ENCODE measurements at regions not wholly inside any gene's neighbourhood (a gene's known extent, or its start where the extent isn't known, plus 50 kb on each side); places are given as distances from the start of the nearest gene placed in this dataset.

- no peak for DNase-seq
Observed at GRCh38 chr22:48351376-48352085, 1476.1 kb downstream of the BRD1 start.

- DNase-seq: no peak
Observed at GRCh38 chr22:48350456-48350855, 1477.2 kb downstream of the BRD1 start.

DNA sequence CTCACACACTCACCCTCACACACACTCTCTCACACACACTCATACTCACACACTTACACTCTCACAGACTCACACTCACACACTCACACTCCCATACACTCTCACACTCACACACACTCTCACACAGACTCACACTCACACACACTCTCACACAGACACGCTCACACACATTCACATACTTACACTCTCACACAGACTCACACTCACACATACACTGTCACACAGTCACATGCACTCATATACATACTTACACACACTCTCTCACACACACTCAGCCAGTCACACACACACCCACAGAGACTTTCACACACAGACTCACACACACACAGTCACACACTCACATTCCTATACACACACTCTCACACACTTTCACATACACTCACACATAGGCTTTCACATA, 1478.8 kb downstream of the BRD1 start:
- DNase-seq: no peak

GRCh38 chr22:48347311-48347710, 1480.4 kb downstream of the BRD1 start:
- no peak for DNase-seq

DNA sequence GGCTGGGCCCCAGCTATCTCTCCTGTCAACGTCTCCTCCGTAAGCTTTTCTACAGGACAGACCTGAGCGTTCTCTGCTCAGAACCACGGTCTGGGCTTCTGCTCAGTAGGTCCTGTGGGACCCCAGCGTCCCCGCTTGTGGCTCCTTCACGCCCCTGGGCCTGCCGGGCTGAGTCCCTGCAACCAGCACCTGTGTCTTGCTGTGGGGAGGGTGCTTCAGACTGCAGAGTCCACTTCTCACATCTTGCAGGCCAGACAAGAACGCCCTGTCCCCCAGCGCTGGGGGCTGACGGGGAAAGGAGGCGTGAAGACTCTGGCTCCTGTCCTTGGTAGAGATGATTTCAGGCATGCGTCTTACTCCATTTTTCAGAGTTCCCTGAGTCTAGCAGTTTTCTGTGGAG, 1480.8 kb downstream of the BRD1 start:
- DNase-seq: no peak

DNA sequence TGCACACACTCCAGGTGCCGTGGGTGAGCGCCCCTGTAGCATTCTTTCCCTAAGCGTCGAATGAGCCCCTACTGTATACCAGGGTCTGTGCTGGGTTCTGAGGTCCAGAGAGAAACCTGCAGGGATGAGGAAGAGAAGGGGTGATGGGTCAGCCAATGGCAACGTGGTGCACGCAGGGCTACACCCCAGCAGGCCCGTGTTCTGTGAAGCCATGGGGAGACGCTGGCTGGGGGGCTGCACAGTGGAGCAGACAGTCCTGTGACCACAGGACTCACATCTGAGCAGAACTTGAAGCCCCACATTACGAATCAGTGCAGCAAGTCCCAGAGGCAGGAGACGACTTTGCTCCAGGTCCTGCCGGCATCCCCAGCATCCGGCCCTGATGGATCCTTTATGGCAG, 1481.4 kb downstream of the BRD1 start:
- DNase-seq: no peak

DNA sequence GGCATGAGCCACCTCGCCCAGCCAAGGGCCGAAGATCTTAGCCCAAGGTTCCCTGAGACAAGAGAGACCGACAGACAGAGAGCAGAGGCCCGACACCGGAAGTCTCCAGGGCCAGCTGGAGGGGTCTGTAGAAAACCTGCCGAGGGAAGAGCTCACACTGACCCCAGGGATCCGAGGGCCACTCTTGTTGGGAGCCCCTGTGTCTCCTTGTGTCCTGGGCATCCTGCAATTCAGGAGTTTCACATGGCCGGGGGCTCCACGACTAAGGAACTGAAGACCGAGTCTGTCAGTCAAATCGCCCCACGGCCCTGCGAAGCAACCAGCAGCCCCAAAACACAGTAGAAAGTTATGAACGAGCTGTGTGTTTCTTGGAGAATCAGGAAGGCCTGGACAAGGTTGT, 1482.0 kb downstream of the BRD1 start:
- DNase-seq: no peak

DNA sequence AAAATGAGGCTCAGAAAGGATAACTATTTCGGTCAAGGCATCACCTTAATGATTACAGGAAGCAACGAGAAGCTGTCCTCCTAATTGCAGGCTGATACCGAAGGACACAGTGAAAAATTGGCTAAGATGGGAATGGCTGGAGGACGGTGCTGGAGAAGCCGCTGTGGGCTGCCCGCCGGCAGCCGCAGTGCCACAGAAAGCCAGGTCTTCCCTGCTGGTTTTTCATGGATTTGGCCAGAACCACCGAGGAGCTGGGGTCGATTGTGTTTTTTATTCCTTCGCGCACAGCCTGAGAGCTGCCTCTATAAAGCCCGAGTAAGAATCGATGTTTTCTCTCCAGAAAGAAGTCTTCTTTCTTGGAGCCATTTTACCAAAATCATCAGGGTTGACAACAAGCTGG, 1484.2 kb downstream of the BRD1 start:
- no peak for DNase-seq

DNA sequence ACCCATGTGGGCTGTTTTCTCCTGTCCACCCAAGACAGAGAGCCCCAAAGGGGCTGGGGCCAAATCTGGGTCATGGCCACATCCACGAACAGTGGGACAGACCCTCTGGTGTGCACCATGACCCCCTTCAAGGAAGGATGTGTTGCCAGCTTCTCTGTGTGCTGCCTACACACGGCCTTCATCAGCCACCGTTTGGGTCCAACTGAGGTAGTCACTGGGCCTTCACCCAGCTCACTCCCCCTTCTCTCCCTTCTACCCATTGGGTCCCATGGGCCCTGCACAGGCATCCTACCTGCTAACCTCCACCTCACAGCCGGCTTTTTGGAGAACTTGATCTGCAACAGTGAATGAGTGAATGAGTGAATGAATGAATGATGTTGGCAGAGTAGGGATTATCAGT, 1484.9 kb downstream of the BRD1 start:
- DNase-seq: no peak

- no peak for DNase-seq
Observed at GRCh38 chr22:48342016-48342415, 1485.7 kb downstream of the BRD1 start.

DNA sequence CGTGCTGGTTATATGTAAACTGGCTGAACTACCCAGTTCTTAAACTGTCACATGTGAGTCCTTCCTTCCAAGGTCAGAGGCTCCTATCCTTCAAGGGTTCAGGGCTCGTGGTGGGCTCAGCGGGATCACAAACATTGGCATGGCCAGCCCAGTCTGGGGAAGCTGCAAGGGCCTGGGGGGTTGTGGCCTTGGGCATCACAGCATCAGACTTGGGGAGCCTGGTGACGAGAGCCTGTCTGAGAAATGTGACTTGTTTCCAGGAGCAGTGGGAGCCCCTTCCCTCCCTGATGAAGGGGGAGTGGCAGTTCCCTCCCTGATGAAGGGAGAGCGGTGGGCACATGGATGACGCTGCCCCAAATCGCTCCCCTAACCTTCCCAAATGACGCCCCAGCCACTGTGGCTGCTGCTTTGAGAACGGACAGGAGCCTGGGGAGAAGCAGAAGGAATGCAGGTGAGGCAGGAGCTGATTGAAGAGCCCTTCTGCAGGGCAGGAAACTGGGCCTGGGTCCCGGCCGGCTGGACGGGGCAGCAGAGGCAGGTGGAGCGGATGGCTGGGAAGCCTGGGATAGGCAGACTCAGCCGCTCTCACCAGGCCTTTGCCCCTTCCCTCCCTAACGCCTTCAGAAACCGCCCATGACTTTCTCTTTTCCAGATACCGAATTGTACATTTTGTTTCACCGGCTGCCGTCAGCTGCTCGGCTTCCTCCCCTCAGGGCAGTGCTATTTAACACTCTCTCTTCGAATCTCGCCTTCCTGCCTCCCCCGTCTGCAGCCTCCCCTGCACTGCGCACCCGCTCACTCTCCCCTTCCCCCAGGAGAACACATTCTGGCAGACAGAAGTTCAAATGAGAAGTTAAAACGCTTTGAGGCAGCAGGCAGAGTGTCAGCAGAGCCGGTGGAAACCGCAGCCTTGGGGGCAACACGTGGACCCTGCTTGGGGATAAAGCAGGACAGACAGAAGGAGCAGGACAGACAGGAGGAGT, 1486.7 kb downstream of the BRD1 start:
- DNase-seq: no peak

GRCh38 chr22:48340191-48340590, 1487.5 kb downstream of the BRD1 start:
- DNase-seq: no peak

DNA sequence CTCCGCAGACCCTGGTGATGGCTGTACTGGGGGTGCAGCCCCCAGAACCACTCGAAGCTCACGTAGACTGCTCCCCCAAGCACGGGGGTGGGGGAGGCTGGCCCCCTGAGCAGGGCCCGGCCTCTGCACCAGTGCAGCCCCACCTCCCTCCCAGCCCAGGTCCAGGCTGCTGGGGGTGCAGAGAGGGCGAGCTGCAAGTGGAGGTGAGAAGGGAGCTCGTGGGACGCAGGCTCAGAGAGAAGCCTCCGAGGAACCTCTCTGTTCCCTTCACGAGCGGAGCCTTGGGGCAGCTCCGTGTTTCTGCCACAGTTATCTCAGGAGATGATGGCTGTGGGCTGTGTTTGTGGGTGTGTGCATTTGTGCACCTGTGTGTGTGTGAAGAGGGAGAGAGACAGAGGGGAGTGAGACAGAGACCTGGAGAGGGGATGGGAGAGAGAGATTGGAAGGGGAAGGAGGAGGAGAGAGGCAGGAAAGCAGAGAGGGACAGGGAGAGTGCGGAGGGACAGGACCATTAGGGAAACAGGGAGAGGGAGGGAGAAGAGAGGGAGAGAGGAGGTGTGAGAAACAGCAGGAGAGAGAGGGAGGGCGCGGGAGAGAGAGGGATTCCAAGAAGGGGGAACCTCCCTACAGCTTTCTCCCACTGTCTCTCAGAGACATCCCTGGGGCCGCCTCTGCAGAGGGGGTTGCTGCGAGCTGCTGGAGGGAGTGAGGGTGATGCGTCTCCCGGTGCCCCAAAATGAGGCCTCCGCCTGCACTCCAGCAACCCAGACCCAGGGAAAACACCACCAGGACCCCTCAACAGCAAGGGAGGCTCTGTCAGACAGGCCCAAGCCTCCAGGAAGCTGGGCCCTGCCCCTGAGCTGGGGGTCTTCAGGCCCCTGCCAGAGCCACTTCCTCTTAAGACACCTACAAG, 1488.6 kb downstream of the BRD1 start:
- DNase-seq: no peak

GRCh38 chr22:48337957-48338792, 1489.5 kb downstream of the BRD1 start:
- DNase-seq: no peak

DNA sequence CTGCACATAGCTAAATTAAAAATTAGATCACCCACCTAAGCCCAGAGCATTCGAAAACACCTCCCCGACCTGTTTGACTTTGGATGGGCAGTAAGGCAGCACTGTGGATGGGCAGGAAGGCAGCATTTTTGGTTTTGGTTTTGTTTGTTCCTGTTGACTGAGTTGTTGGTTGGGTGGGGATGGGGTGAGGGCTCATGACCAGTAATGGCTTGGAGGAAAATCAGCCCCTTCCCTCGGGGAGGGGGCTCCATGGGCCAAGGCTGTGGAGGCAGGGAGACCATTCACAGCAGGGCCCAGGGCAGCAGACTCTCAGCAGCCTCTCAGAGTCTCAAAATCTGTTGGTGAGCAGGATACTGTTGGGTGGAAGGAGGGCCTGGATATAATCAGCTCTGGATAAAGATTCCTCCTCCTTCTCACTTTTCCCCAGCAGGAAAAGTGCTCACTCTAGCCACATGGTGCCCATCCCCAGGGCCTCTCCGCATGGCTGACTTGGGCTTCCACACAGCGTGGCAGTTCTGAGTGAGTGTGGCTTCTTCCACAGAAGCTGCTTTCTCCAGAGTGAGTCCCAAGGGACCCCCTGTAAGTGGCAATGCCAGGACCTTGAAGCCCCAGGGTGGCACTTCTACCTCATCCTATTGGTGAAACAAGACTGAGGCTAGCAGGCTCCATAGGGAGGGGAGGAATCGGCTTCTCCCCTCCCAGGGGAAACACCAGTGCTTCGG, 1491.2 kb downstream of the BRD1 start:
- DNase-seq: no peak

GRCh38 chr22:48335442-48336139, 1492.1 kb downstream of the BRD1 start:
- no peak for DNase-seq

GRCh38 chr22:48334971-48335370, 1492.7 kb downstream of the BRD1 start:
- DNase-seq: no peak

DNA sequence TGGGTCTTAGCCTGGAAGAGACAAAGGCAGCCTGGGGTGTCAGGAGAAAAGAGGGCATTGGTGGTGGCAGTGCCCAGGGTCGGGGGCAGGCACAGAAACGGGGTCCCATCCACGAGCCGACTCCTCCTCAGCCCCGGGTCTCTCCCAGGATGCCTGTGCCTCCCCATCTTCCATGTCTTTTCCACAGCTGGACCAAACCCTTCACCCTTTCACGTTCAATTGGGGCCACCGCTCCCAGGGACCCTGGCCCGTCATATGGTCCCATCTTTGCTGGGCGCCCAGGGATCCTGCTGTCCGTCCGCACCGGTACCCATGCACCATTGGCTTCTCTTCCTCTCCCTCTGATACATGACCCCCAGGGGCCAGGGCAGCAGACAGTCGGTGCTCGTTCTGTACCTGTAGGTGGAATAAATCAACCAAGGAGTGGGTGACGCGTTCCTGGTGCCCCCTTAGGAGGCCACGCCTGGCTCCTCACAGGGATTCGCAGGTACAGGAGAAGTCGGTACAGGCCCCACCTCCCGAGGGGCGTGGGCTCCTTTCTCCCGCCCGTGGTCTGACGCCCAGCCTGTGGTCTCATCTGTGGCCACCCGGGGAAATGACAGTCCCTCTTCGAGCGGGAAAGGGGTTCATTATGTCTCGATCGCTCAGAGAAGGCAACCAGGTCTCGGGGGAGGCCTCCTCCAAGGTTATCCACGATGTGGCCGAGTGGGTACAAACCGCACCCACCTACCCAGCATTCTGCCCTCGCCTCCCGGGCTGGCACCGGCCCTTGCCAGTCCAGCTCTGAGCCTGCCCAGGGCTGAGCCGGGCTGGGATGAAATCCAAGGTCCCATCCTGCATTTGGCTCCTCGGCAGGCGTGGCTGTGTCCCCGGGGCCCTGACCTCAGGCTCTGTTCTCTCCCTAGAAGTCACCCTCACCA, 1493.6 kb downstream of the BRD1 start:
- no peak for DNase-seq

DNA sequence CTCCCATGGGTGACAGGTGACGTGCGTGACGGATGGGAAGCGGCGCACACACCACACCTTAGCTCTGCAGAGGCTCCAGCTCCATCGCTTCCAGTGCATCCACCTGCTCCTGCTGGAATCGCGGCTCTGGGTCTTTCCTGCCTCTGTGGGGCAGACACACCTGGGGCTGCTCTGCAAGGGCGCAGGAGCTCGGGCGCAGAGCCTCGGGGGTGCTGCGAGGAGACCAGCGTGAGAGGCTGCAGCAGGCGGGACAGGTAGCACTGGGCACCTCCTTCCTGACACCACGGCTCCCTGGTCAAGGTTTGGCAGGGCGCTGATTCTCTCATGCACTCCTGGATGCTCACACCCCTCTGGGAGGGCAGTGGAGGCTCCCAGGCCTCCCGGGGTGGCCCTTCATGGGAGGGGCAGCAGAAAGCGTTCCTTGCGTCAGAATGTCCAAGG, 1494.3 kb downstream of the BRD1 start:
- no peak for DNase-seq

All from NCI-H187 (cell line).